ENCODE measurements at regions not wholly inside any gene's neighbourhood (a gene's known extent, or its start where the extent isn't known, plus 50 kb on each side); places are given as distances from the start of the nearest gene placed in this dataset.

DNA sequence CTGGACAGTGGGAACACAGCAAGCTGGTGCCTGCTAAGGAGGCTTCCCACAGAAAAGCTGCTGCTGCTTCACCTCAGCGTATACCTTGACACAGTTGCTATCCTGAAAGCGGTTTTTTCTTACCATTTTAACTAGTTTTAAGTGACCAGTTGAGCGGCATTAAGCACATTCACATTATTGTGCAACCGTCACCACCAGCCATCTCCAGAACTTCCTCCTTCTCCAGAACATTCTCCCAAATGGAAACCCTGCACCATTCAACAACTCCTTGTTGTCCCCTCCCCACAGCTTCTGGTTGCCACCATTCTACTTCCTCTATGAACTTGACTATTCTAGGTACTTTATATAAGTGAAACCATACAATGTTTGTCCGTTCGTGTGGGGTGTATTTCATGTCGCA, 169.9 kb downstream of the SNX10 start:
- DNase-seq (ENCODE audit: low spot score), result no peak
- WGBS, result 91% methylated on average over 7 of the region's 7 CpGs
- H3K9me3 ChIP-seq, result no peaks in the 10 kb centered on the region
- H3K4me3 ChIP-seq, result no peak overlapping the region
- no peaks in the 10 kb centered on the region for H3K27me3 ChIP-seq (replicated peaks; ENCODE audit: insufficient read depth)
- no peak overlapping the region for H3K27ac ChIP-seq
- H3K36me3 ChIP-seq, result no peaks in the 10 kb centered on the region
- intact Hi-C loops (cut with DNase I), result no loop called here
- H3K4me1 ChIP-seq (replicated peaks), result no peaks in the 10 kb centered on the region
- TF ChIP-seq, protein P1, sequence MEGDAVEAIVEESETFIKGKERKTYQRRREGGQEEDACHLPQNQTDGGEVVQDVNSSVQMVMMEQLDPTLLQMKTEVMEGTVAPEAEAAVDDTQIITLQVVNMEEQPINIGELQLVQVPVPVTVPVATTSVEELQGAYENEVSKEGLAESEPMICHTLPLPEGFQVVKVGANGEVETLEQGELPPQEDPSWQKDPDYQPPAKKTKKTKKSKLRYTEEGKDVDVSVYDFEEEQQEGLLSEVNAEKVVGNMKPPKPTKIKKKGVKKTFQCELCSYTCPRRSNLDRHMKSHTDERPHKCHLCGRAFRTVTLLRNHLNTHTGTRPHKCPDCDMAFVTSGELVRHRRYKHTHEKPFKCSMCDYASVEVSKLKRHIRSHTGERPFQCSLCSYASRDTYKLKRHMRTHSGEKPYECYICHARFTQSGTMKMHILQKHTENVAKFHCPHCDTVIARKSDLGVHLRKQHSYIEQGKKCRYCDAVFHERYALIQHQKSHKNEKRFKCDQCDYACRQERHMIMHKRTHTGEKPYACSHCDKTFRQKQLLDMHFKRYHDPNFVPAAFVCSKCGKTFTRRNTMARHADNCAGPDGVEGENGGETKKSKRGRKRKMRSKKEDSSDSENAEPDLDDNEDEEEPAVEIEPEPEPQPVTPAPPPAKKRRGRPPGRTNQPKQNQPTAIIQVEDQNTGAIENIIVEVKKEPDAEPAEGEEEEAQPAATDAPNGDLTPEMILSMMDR (IDR thresholded peaks at IDR 0.05), result no peak
- no peak for TF ChIP-seq POLR2A (IDR thresholded peaks at IDR 0.05)
- no peak for TF ChIP-seq POLR2AphosphoS5 (IDR thresholded peaks at IDR 0.05)

DNA sequence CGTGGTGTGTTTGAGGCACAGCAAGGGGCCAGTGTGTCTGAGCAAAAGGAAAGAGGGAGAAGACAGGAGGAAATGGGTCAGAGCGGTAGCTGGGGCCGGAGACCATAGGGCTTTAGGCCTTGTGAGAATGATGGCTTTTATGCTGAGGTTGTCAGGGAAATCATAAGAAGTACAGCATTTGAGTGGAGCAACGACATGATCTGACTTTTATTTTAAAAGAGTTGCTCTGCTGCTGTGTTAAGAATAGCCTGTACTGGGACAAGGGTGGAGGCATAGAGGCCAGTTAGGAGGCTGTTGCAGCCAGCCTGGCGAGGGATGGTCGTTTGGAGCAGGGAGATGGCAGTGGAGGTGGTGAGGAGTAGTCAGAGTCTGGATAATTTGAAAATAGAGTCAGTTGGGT, 174.3 kb downstream of the SNX10 start:
- WGBS, result 84% methylated on average over 6 of the region's 6 CpGs
- intact Hi-C loops (cut with DNase I), result no loop called here
- TF ChIP-seq POLR2A (IDR thresholded peaks at IDR 0.05), result no peak
- no peak for TF ChIP-seq POLR2AphosphoS5 (IDR thresholded peaks at IDR 0.05)
- TF ChIP-seq, protein P1 (IDR thresholded peaks at IDR 0.05), result no peak
- DNase-seq (ENCODE audit: low spot score), result no peak
- H3K27me3 ChIP-seq (replicated peaks; ENCODE audit: insufficient read depth), result no peaks in the 10 kb centered on the region
- H3K36me3 ChIP-seq, result no peaks in the 10 kb centered on the region
- no peaks in the 10 kb centered on the region for H3K9me3 ChIP-seq
- no peak overlapping the region for H3K4me3 ChIP-seq
- H3K27ac ChIP-seq, result no peak overlapping the region
- H3K4me1 ChIP-seq (replicated peaks), result no peaks in the 10 kb centered on the region

DNA sequence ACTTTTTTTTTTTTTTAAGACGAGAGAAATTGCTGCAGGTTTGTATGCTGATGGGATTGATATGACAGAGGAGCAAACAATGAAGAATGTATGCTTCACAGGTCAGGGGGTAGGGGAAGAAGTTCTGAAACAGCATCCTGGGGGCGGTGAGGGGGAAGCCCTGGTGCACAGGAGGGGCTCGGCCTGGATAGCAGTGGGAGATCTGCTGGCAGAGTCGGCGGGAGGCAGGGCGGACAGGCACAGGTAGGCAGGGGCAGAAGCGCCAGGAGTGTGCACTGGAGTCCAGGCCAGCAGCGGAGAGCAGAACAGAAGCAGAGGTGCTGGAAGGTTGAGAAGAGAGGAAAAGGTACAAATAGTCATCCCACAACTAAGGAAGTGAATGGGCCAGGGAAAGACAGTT, 175.4 kb downstream of the SNX10 start:
- TF ChIP-seq POLR2A (IDR thresholded peaks at IDR 0.05), result no peak
- Histone ChIP-seq H3K27me3 (replicated peaks; ENCODE audit: insufficient read depth) (no peaks in the 10 kb centered on the region), H3K4me1 (replicated peaks) (no peaks in the 10 kb centered on the region), H3K4me3 (no peak overlapping the region), H3K36me3 (no peaks in the 10 kb centered on the region), H3K27ac (no peak overlapping the region), H3K9me3 (no peaks in the 10 kb centered on the region)
- DNase-seq (ENCODE audit: low spot score), result no peak
- intact Hi-C loops (cut with DNase I), result no loop called here
- 71% methylated on average over 8 of the region's 8 CpGs for WGBS

DNA sequence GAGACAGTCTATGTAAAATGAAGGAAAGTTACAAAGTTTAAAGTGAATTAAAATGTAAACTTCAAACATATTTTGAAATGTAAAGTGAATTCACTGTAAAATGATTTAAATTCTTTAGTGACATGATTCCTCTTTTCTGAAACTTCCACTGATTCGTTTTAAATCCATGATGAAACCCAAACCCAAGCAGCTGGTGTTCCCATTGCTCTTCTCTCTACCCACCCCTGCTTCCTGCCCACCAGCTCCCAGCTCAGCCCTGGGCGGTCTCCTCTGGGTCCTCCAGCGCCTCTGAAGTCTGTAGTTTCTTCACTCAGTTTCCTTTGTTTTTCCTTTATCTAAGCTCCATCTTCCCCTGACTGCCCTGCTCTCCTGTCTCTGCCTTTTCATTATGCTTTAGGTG, 175.9 kb downstream of the SNX10 start:
- H3K4me3 ChIP-seq, result no peak overlapping the region
- TF ChIP-seq POLR2AphosphoS5 (IDR thresholded peaks at IDR 0.05), result no peak
- no peak for TF ChIP-seq POLR2A (IDR thresholded peaks at IDR 0.05)
- TF ChIP-seq, protein P1 (IDR thresholded peaks at IDR 0.05), result no peak
- 73% methylated on average over 3 of the region's 3 CpGs for WGBS
- no peak overlapping the region for H3K27ac ChIP-seq
- intact Hi-C loops (cut with DNase I), result no loop called here
- no peak for DNase-seq (ENCODE audit: low spot score)
- no peaks in the 10 kb centered on the region for H3K36me3 ChIP-seq
- no peaks in the 10 kb centered on the region for H3K9me3 ChIP-seq
- H3K4me1 ChIP-seq (replicated peaks), result no peaks in the 10 kb centered on the region
- H3K27me3 ChIP-seq (replicated peaks; ENCODE audit: insufficient read depth), result no peaks in the 10 kb centered on the region

DNA sequence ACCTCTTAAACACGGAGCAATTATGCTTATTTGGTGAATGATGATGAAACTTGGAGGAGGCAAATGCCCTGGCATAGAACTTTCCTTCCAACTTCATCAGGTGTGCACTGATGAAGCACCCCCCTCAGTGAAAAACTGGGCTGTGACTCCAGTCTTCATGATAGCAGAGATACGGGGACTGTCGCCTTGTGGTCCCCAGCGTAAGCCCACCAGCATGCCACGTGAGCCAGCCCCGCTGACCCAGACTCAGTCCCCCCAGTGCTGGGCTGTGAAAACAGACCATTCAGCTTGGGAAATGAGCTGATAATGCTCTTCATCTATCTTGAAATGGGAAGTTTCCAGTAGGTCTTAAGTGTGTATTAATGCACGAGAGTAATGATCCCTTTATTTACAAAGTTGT, 177.0 kb downstream of the SNX10 start:
- Histone ChIP-seq H3K27me3 (replicated peaks; ENCODE audit: insufficient read depth) (no peaks in the 10 kb centered on the region), H3K4me3 (no peak overlapping the region), H3K4me1 (replicated peaks) (no peaks in the 10 kb centered on the region), H3K9me3 (no peaks in the 10 kb centered on the region), H3K36me3 (no peaks in the 10 kb centered on the region), H3K27ac (no peak overlapping the region)
- no peak for DNase-seq (ENCODE audit: low spot score)
- TF ChIP-seq POLR2AphosphoS5 (IDR thresholded peaks at IDR 0.05) (no peak), POLR2A (IDR thresholded peaks at IDR 0.05) (no peak)
- TF ChIP-seq, protein P1 (IDR thresholded peaks at IDR 0.05), result no peak
- intact Hi-C loops (cut with DNase I), result no loop called here
- WGBS, result 91% methylated on average over 7 of the region's 7 CpGs

All from prostate gland (tissue), 2 donors.